ENCODE measurements at regions not wholly inside any gene's neighbourhood (a gene's known extent, or its start where the extent isn't known, plus 50 kb on each side); places are given as distances from the start of the nearest gene placed in this dataset.

DNA sequence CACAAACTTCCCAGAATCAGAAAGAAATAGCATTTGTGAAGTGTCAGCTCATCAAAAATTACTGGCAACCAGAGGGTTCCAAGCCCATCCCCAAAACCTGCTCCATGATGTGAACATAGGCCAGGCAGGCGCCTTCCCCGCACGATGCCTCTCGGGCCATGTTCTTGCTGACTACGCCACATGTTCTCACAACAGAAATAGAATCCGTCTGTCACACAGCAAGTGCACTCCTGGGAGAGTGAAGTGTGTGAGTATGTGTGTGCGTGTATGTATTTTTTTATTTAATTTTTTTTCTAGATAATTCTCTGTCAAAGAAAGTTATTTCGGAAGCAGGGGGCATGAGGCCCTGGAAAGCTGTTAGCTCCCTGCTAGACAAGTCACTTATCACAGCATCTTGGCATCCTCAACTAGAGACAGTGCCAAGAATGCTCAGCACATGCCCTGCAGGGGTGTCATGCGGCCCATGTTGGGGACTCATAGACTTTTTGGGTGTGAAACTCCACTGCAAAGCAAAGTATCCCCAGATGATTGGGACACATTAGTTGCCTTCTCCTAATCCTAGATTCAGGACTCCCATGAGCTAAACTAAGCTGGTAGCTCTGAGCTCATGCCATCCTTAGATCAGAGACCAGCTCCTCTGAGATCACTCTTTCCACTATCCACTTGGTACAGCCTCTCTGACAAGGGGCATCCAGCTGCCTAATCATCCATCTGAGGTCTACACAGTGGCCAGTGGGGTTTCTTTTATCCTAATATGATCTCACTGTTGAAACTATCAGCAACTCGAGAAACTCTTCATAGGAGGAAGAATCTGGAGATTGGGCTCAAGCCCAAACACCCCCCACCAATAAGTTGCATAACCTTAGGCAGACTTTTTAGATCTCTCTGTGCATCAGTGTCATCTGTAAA, 53.2 kb upstream of the CYRIA start (continued):
- TF ChIP-seq, protein P1, sequence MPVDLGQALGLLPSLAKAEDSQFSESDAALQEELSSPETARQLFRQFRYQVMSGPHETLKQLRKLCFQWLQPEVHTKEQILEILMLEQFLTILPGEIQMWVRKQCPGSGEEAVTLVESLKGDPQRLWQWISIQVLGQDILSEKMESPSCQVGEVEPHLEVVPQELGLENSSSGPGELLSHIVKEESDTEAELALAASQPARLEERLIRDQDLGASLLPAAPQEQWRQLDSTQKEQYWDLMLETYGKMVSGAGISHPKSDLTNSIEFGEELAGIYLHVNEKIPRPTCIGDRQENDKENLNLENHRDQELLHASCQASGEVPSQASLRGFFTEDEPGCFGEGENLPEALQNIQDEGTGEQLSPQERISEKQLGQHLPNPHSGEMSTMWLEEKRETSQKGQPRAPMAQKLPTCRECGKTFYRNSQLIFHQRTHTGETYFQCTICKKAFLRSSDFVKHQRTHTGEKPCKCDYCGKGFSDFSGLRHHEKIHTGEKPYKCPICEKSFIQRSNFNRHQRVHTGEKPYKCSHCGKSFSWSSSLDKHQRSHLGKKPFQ (tag by site-specific recombination; IDR thresholded peaks at IDR 0.05): no peak
- no peak for TF ChIP-seq ZNF830 (tag by site-specific recombination; IDR thresholded peaks at IDR 0.05; ENCODE audit: low read depth)
- no peak for TF ChIP-seq ZNF660 (tag by site-specific recombination; IDR thresholded peaks at IDR 0.05)
- TF ChIP-seq ZNF558 (tag by site-specific recombination; IDR thresholded peaks at IDR 0.05): no peak
- TF ChIP-seq ZNF654 (tag by site-specific recombination; IDR thresholded peaks at IDR 0.05; ENCODE audit: low read depth): no peak
- no peak for TF ChIP-seq ZNF544 (tag by site-specific recombination; IDR thresholded peaks at IDR 0.05)
- TF ChIP-seq ZNF23 (tag by site-specific recombination; IDR thresholded peaks at IDR 0.05; ENCODE audit: borderline replicate concordance): no peak
- TF ChIP-seq ZNF623 (tag by site-specific recombination; IDR thresholded peaks at IDR 0.05): no peak
- no peak for TF ChIP-seq ZNF391 (tag by site-specific recombination; IDR thresholded peaks at IDR 0.05; ENCODE audit: borderline replicate concordance, low read depth)
- no peak for TF ChIP-seq ZNF600 (tag by site-specific recombination; IDR thresholded peaks at IDR 0.05)

DNA sequence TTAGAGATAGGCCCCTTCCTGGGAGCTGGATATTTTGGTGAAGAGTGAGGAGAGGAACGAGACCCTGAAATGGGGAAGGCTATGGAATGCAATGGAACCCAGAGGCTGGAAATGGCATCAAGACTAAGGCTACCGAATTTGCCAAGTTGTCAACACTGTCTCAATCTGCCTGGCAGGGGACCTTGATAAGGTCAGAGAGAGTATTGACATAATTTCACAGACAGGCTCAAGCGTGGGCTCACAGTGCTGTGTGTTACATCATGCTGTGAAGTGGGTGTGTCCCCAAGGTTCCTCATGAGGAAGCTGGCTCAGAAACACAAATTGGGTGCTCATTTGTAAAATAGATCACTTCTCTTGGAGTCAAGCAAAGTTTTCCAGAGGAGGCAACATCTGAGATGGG, 51.8 kb upstream of the CYRIA start:
- CTCF ChIA-PET: interaction anchor here (1.1 kb wide), 1 partner anchor 56 kb away, joined by 4 read pairs; no protein-coding TSS in a partner anchor
- H3K9me3 ChIP-seq (ENCODE audit: control insufficient read depth, insufficient read depth, low read depth, low read length): no peaks in the 10 kb centered on the region

DNA sequence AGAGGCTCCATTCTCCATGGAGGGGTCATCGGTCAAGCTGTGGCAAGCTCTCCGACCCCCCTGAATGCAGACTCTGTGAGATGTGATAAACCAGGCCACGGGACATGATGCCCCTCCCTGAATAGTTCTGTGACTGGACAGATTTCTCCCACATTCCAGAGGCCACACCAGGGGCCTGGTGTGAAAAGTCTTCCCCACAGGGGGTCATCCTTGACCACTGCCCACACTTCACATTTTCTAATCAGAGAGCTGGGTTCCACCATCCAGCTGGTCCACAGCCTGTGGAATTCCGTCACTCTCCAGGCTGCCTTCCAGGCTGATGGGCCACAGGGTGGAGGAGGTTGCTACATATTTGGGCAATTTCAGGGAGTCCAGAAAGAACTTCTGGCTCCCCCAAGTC, 51.3 kb upstream of the CYRIA start:
- POLR2A ChIA-PET: no interaction called here
- no peak for TF ChIP-seq ZNF169 (tag by site-specific recombination; IDR thresholded peaks at IDR 0.05)
- no peak for TF ChIP-seq ZNF341 (tag by site-specific recombination; IDR thresholded peaks at IDR 0.05; ENCODE audit: low read depth)
- Histone ChIP-seq H3K4me3 (ENCODE audit: low read depth, low read length) (no peak overlapping the region), H3K9me3 (ENCODE audit: control insufficient read depth, insufficient read depth, low read depth, low read length) (no peaks in the 10 kb centered on the region), H3K27ac (ENCODE audit: extremely low read depth, low read depth, low read length) (no peak overlapping the region), H3K4me1 (ENCODE audit: control insufficient read depth, insufficient read depth, low read length) (no peaks in the 10 kb centered on the region), H3K36me3 (ENCODE audit: control insufficient read depth in 2 of 2, insufficient read depth in 1 of 2, low read length in 2 of 2) (no peaks in the 10 kb centered on the region)
- CTCF ChIA-PET: interaction anchor here (1.1 kb wide), 1 partner anchor 57 kb away, joined by 4 read pairs; no protein-coding TSS in a partner anchor

More for the DNA sequence above, 51.8 kb upstream of the CYRIA start:
- H3K36me3 ChIP-seq (ENCODE audit: control insufficient read depth in 2 of 2, insufficient read depth in 1 of 2, low read length in 2 of 2): no peaks in the 10 kb centered on the region
- POLR2A ChIA-PET: no interaction called here
- H3K4me1 ChIP-seq (ENCODE audit: control insufficient read depth, insufficient read depth, low read length): no peaks in the 10 kb centered on the region
- H3K4me3 ChIP-seq (ENCODE audit: low read depth, low read length): no peak overlapping the region
- H3K27ac ChIP-seq (ENCODE audit: extremely low read depth, low read depth, low read length): no peak overlapping the region
- TF ChIP-seq ZIC2 (tag by site-specific recombination; IDR thresholded peaks at IDR 0.05) (peak; percentile 61), FEZF1 (tag by site-specific recombination; IDR thresholded peaks at IDR 0.05) (0 out of 2 replicates have a peak, but pooled peaks have one; percentile 11), ZNF585B (tag by site-specific recombination; IDR thresholded peaks at IDR 0.05) (no peak)

DNA sequence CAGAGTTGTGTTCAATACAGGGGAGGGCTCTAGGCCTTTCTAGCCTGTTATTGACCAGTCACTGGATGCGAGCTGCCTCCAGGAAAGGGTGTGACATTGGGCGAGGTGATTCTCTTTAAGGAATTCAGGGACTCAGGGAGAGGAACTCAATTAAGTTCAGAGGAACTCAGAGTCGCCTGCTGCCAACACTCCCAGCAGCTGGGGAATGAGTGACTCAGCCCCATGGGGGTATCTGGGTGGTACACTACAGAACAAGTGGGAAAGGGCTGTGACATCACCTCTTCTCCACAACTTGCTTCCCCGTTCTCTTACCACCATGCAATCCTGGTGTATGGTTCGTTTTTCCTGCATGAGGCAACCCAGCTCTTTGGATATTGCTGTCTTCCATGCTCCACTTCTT, 50.4 kb upstream of the CYRIA start:
- POLR2A ChIA-PET: no interaction called here
- Histone ChIP-seq H3K4me1 (ENCODE audit: control insufficient read depth, insufficient read depth, low read length) (no peaks in the 10 kb centered on the region), H3K36me3 (ENCODE audit: control insufficient read depth in 2 of 2, insufficient read depth in 1 of 2, low read length in 2 of 2) (no peaks in the 10 kb centered on the region), H3K9me3 (ENCODE audit: control insufficient read depth, insufficient read depth, low read depth, low read length) (no peaks in the 10 kb centered on the region), H3K4me3 (ENCODE audit: low read depth, low read length) (no peak overlapping the region), H3K27ac (ENCODE audit: extremely low read depth, low read depth, low read length) (no peak overlapping the region)
- CTCF ChIA-PET: no interaction called here
- TF ChIP-seq, protein P2, sequence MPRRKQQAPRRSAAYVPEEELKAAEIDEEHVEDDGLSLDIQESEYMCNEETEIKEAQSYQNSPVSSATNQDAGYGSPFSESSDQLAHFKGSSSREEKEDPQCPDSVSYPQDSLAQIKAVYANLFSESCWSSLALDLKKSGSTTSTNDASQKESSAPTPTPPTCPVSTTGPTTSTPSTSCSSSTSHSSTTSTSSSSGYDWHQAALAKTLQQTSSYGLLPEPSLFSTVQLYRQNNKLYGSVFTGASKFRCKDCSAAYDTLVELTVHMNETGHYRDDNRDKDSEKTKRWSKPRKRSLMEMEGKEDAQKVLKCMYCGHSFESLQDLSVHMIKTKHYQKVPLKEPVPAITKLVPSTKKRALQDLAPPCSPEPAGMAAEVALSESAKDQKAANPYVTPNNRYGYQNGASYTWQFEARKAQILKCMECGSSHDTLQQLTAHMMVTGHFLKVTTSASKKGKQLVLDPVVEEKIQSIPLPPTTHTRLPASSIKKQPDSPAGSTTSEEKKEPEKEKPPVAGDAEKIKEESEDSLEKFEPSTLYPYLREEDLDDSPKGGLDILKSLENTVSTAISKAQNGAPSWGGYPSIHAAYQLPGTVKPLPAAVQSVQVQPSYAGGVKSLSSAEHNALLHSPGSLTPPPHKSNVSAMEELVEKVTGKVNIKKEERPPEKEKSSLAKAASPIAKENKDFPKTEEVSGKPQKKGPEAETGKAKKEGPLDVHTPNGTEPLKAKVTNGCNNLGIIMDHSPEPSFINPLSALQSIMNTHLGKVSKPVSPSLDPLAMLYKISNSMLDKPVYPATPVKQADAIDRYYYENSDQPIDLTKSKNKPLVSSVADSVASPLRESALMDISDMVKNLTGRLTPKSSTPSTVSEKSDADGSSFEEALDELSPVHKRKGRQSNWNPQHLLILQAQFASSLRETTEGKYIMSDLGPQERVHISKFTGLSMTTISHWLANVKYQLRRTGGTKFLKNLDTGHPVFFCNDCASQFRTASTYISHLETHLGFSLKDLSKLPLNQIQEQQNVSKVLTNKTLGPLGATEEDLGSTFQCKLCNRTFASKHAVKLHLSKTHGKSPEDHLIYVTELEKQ (tag by site-specific recombination; IDR thresholded peaks at IDR 0.05; ENCODE audit: borderline replicate concordance): no peak
- TF ChIP-seq ZBTB17 (tag by site-specific recombination; IDR thresholded peaks at IDR 0.05): no peak
- no peak for TF ChIP-seq ZNF354C (tag by site-specific recombination; IDR thresholded peaks at IDR 0.05; ENCODE audit: borderline replicate concordance, low read depth)
- TF ChIP-seq, protein P1 (tag by site-specific recombination; IDR thresholded peaks at IDR 0.05): no peak
- no peak for TF ChIP-seq ZFP3 (tag by site-specific recombination; IDR thresholded peaks at IDR 0.05; ENCODE audit: low read depth)
- TF ChIP-seq MZF1 (tag by site-specific recombination; IDR thresholded peaks at IDR 0.05; ENCODE audit: borderline replicate concordance): no peak
- no peak for TF ChIP-seq KLF9 (tag by site-specific recombination; IDR thresholded peaks at IDR 0.05; ENCODE audit: low read depth)
